Activated naive CD4-positive, alpha-beta T cell treated with anti-CD3 and anti-CD28 coated beads for 36 hours (primary cell): ENCODE measurements at regions not wholly inside any gene's neighbourhood (a gene's known extent, or its start where the extent isn't known, plus 50 kb on each side); places are given as distances from the start of the nearest gene placed in this dataset.

ENCODE experiments used
- CTCF ChIA-PET: fragments of 350-600 bp; sonication (Branson Sonifier 250); formaldehyde crosslinking; loops from one replicate; lab custom pipeline; 2021; ENCODE audit warnings: antibody characterized with exemption; lab: Charles Lee
- DNase-seq: peaks from one replicate; pipeline ENCODE4 v3.0.0-alpha.2; 2020
- H3K27ac Mint-ChIP-seq: one replicate; pipeline ENCODE4 v1.8.0; 2021; ENCODE audit warnings: mild to moderate bottlenecking, mixed read lengths
- H3K27me3 Mint-ChIP-seq: one replicate; pipeline ENCODE4 v1.8.0; 2021; ENCODE audit warnings: low read depth, mixed read lengths
- H3K36me3 Mint-ChIP-seq: one replicate; pipeline ENCODE4 v1.8.0; 2021; ENCODE audit warnings: low read depth, mixed read lengths
- H3K4me1 Mint-ChIP-seq: one replicate; pipeline ENCODE4 v1.8.0; 2021; ENCODE audit warnings: low read depth, mixed read lengths
- H3K4me3 Mint-ChIP-seq: one replicate; pipeline ENCODE4 v1.8.0; 2021; ENCODE audit warnings: mild to moderate bottlenecking, moderate library complexity, mixed read lengths
- H3K9me3 Mint-ChIP-seq: one replicate; pipeline ENCODE4 v1.8.0; 2021; ENCODE audit warnings: mixed read lengths
- intact Hi-C: fragments of 100-400 bp; cut with micrococcal nuclease; formaldehyde crosslinking; loops from one replicate; pipeline ENCODE4 v1.15.1; 2023

- Mint-ChIP-seq H3K4me1 (no peaks in the 10 kb centered on the region), H3K9me3 (peaks cover 6% of the 10 kb centered on the region), H3K4me3 (no peak overlapping the region), H3K27ac (no peak overlapping the region), H3K36me3 (no peaks in the 10 kb centered on the region), H3K27me3 (no peaks in the 10 kb centered on the region)
- CTCF ChIA-PET, result no interaction called here
- intact Hi-C loops, result no loop called here
- no peak for DNase-seq
These were observed 736.9 kb upstream of the COBL start for GRCh38 chr7:52053525-52053924.

DNA sequence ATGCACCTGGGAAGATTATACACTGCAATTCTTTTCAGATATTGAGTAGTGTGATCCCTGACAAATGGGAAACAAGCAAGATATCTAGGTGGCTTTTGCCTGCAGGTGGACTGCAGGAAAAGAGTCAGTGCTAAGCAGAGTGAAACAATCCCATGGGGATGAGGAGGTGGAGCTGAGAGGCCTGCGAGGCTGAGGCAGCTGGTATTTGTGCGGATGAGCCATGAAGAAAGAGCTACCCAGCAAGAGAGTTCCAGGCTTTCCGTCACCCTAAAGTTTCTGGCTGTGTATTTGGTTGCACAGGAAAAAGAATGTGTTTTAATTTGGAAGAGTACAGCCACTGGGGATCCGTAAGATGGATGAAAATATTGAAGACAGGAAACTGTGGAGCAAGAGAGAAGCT is 714.1 kb upstream of the COBL start:
- no peaks in the 10 kb centered on the region for H3K36me3 Mint-ChIP-seq
- peaks cover 3% of the 10 kb centered on the region for H3K9me3 Mint-ChIP-seq
- H3K27ac Mint-ChIP-seq, result no peak overlapping the region
- H3K27me3 Mint-ChIP-seq, result no peaks in the 10 kb centered on the region
- DNase-seq, result no peak
- H3K4me1 Mint-ChIP-seq, result no peaks in the 10 kb centered on the region
- H3K4me3 Mint-ChIP-seq, result no peak overlapping the region
- CTCF ChIA-PET, result no interaction called here
- intact Hi-C loops, result loop anchor here (1.0 kb wide), 1 partner anchor 47 kb away; no protein-coding TSS in a partner anchor

GRCh38 chr7:52026140-52026539 is 709.5 kb upstream of the COBL start:
- Mint-ChIP-seq H3K9me3 (no peaks in the 10 kb centered on the region), H3K27me3 (no peaks in the 10 kb centered on the region), H3K4me1 (no peaks in the 10 kb centered on the region), H3K36me3 (no peaks in the 10 kb centered on the region), H3K27ac (no peak overlapping the region), H3K4me3 (no peak overlapping the region)
- intact Hi-C loops, result no loop called here
- DNase-seq, result no peak
- CTCF ChIA-PET, result no interaction called here

- intact Hi-C loops, result no loop called here
- CTCF ChIA-PET, result no interaction called here
These were observed 704.7 kb upstream of the COBL start for GRCh38 chr7:52021343-52021742.

DNA sequence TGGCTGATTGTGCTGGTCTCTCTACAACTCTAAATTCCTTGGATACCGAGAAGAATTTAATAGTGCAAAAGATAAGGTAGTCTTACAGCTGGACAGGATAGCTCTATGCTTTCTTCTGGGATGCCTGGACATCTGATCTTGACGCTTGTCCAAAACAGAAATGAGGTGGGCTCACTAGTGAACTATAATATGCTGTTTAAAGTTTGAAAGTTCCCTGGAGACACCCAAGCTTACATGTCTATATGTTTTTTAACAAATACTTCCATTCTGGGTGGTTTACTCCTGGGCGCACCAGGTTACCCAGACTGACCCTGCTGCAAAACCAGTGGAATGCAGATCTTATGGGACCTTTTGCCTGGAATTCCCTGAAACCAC is 702.1 kb upstream of the COBL start:
- H3K4me1 Mint-ChIP-seq, result no peaks in the 10 kb centered on the region
- no peaks in the 10 kb centered on the region for H3K36me3 Mint-ChIP-seq
- CTCF ChIA-PET, result interaction anchor here (0.7 to 1.4 kb wide), 3 partner anchors 17 to 851 kb away, joined by 3 read pairs; no protein-coding TSS in a partner anchor
- peaks cover 1% of the 10 kb centered on the region for H3K9me3 Mint-ChIP-seq
- no peak overlapping the region for H3K4me3 Mint-ChIP-seq
- H3K27me3 Mint-ChIP-seq, result no peaks in the 10 kb centered on the region
- no peak overlapping the region for H3K27ac Mint-ChIP-seq
- intact Hi-C loops, result no loop called here
- DNase-seq, result no peak

More at GRCh38 chr7:52021343-52021742, 704.7 kb upstream of the COBL start:
- Mint-ChIP-seq H3K27me3 (no peaks in the 10 kb centered on the region), H3K4me3 (no peak overlapping the region), H3K27ac (no peak overlapping the region), H3K36me3 (no peaks in the 10 kb centered on the region), H3K9me3 (no peaks in the 10 kb centered on the region), H3K4me1 (no peaks in the 10 kb centered on the region)
- DNase-seq, result no peak

GRCh38 chr7:52017802-52018679 is 701.4 kb upstream of the COBL start:
- H3K4me1 Mint-ChIP-seq, result no peaks in the 10 kb centered on the region
- CTCF ChIA-PET, result interaction anchor here (0.7 to 1.4 kb wide), 2 partner anchors 17 to 850 kb away, joined by 3 read pairs; no protein-coding TSS in a partner anchor
- H3K9me3 Mint-ChIP-seq, result peaks cover 1% of the 10 kb centered on the region
- intact Hi-C loops, result no loop called here
- peak; percentile 32 for DNase-seq
- H3K27ac Mint-ChIP-seq, result no peak overlapping the region
- no peaks in the 10 kb centered on the region for H3K36me3 Mint-ChIP-seq
- H3K27me3 Mint-ChIP-seq, result no peaks in the 10 kb centered on the region
- H3K4me3 Mint-ChIP-seq, result no peak overlapping the region

DNA sequence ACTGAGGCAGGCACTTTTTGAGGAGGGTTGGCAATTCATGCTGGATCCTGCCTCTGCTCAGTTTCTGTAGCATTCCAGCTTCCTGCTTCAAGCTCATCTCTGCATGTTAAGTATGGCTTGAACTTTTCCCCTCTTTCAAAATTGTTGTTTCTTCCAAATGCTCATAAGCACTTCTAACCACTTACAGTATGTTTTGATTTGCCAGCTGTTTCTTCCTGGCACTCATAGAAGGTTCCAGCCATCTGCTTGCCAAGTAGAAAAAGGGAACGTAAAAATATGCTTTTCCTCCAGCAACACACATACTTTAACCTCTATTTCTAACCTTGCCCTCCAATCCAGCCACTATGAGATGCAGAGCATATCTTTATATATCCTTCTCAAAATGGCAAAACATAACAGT is 692.6 kb upstream of the COBL start:
- Mint-ChIP-seq H3K9me3 (peaks cover 12% of the 10 kb centered on the region), H3K4me1 (no peaks in the 10 kb centered on the region), H3K36me3 (no peaks in the 10 kb centered on the region), H3K27ac (no peak overlapping the region), H3K4me3 (no peak overlapping the region), H3K27me3 (no peaks in the 10 kb centered on the region)
- CTCF ChIA-PET, result no interaction called here
- DNase-seq, result no peak
- intact Hi-C loops, result no loop called here

GRCh38 chr7:52006674-52007073 is 690.1 kb upstream of the COBL start:
- Mint-ChIP-seq H3K27ac (no peak overlapping the region), H3K9me3 (peaks cover 15% of the 10 kb centered on the region), H3K36me3 (no peaks in the 10 kb centered on the region), H3K27me3 (no peaks in the 10 kb centered on the region), H3K4me1 (no peaks in the 10 kb centered on the region), H3K4me3 (no peak overlapping the region)
- DNase-seq, result no peak
- intact Hi-C loops, result no loop called here
- CTCF ChIA-PET, result no interaction called here

DNA sequence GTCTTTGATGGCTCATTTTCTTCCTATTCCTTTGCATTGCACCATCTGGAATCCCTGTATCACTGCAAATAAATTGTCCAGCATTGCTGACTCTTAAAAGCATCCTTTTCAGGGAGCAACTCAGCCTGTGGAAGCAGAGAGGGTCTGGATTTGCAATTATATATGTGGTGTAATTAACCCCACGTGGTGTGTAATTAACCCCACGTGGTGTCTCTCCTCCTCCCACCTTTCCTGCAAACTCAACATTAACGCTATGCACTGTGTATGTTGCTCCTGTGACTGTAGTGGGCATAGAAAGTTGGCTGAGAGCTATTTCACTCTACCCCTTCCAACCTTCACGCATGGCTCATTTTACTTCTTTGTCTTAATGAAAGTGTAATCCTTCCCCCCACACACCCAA is 689.0 kb upstream of the COBL start:
- no peaks in the 10 kb centered on the region for H3K27me3 Mint-ChIP-seq
- no peak for DNase-seq
- no peak overlapping the region for H3K4me3 Mint-ChIP-seq
- peaks cover 15% of the 10 kb centered on the region for H3K9me3 Mint-ChIP-seq
- CTCF ChIA-PET, result no interaction called here
- H3K36me3 Mint-ChIP-seq, result no peaks in the 10 kb centered on the region
- intact Hi-C loops, result no loop called here
- no peaks in the 10 kb centered on the region for H3K4me1 Mint-ChIP-seq
- H3K27ac Mint-ChIP-seq, result no peak overlapping the region

DNA sequence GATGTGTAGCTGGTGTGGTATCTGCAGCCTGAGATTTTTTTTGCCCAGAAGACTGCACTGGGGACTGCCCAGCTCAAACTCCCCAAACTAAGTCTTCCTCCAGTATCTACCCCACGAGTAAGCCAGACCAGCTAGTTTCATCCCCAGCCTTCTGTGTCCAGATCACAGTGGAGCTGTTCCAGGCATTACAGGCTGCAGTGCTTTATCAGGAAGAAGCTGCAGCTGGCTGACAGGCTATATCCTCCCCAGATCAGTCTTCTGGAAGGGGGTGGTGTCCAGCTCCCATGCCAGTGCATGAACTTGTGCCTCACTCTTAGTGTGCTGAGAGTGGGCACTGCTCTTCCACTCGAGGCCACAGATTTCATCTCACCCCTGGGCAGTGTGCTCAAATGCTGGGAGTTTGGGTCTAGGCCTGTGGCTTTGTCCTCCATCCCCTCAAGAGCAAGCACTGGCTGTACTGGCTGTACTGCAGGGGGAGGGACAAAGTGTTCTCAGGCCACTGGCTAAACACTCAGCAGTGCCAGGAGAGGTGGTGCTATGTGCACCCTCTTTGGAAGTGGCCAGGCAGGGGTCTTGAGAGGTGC is 679.1 kb upstream of the COBL start:
- intact Hi-C loops, result no loop called here
- no peak for DNase-seq
- no peaks in the 10 kb centered on the region for H3K4me1 Mint-ChIP-seq
- no peak overlapping the region for H3K4me3 Mint-ChIP-seq
- no peak overlapping the region for H3K27ac Mint-ChIP-seq
- no peaks in the 10 kb centered on the region for H3K36me3 Mint-ChIP-seq
- H3K27me3 Mint-ChIP-seq, result no peaks in the 10 kb centered on the region
- H3K9me3 Mint-ChIP-seq, result peaks cover 26% of the 10 kb centered on the region
- CTCF ChIA-PET, result no interaction called here

DNA sequence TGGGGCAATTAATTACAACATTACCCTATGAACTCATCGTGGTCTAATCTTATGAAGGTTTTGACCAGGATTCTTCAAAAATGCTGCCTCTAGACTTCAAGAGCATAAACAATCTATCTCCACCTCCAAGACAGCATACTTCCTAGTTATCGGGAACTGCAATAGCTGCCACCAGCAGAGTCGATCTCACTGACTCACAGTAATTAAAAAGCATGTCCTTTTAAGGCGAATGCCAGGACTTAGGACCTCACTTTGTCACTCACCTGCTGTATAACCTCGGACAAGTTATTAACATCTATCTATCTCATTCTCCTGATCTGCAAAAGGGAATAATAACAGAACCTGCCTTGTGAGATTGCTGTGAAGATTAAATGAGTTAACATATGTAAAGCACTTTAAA is 666.0 kb upstream of the COBL start:
- H3K36me3 Mint-ChIP-seq, result no peaks in the 10 kb centered on the region
- DNase-seq, result no peak
- peaks cover 12% of the 10 kb centered on the region for H3K9me3 Mint-ChIP-seq
- CTCF ChIA-PET, result no interaction called here
- H3K27ac Mint-ChIP-seq, result no peak overlapping the region
- H3K4me1 Mint-ChIP-seq, result no peaks in the 10 kb centered on the region
- intact Hi-C loops, result loop anchor here (1.0 kb wide), 1 partner anchor 48 kb away; no protein-coding TSS in a partner anchor
- H3K27me3 Mint-ChIP-seq, result no peaks in the 10 kb centered on the region
- no peak overlapping the region for H3K4me3 Mint-ChIP-seq

- no peak overlapping the region for H3K4me3 Mint-ChIP-seq
- CTCF ChIA-PET, result no interaction called here
- H3K36me3 Mint-ChIP-seq, result no peaks in the 10 kb centered on the region
- DNase-seq, result no peak
- intact Hi-C loops, result no loop called here
- H3K27me3 Mint-ChIP-seq, result no peaks in the 10 kb centered on the region
- H3K4me1 Mint-ChIP-seq, result no peaks in the 10 kb centered on the region
- H3K27ac Mint-ChIP-seq, result no peak overlapping the region
- H3K9me3 Mint-ChIP-seq, result peaks cover 11% of the 10 kb centered on the region
These were observed 664.2 kb upstream of the COBL start for GRCh38 chr7:51980812-51981211.

- DNase-seq, result no peak
- Mint-ChIP-seq H3K36me3 (no peaks in the 10 kb centered on the region), H3K9me3 (peaks cover 11% of the 10 kb centered on the region), H3K4me1 (no peaks in the 10 kb centered on the region), H3K27ac (no peak overlapping the region), H3K27me3 (no peaks in the 10 kb centered on the region), H3K4me3 (no peak overlapping the region)
- intact Hi-C loops, result no loop called here
- CTCF ChIA-PET, result no interaction called here
These were observed 663.7 kb upstream of the COBL start for GRCh38 chr7:51980313-51980712.
